HEK293 (cell line): ENCODE measurements at regions not wholly inside any gene's neighbourhood (a gene's known extent, or its start where the extent isn't known, plus 50 kb on each side); places are given as distances from the start of the nearest gene placed in this dataset.

Experiments used
- CTCF ChIA-PET: fragments of 350-600 bp; formaldehyde crosslinking; extraction: SDS; loops from one replicate; lab custom pipeline; 2021; ENCODE audit warnings: antibody characterized with exemption; lab: Yijun Ruan, JAX
- POLR2A ChIA-PET: fragments of 300-600 bp; formaldehyde crosslinking; extraction: SDS; loops from one replicate; lab custom pipeline; 2020; ENCODE audit warnings: antibody characterized with exemption, inconsistent platforms; lab: Yijun Ruan, JAX
- H3K27ac ChIP-seq: fragments of 200-500 bp; sonication (Bioruptor generic); 2 replicates; pipeline ENCODE4 v1.5.1; 2014; ENCODE audit warnings: low read depth, low read length, control low read depth, inconsistent platforms; ENCODE audit errors: extremely low read depth
- H3K36me3 ChIP-seq, 2 experiments: fragments of 200-500 bp in 1 of 2; sonication (Bioruptor generic) in 1 of 2; 1 replicate in 1 of 2; 2 replicates in 1 of 2; pipeline ENCODE4 v1.5.1; 2014 to 2017; ENCODE audit warnings: inconsistent platforms in 2 of 2, low read length in 2 of 2; ENCODE audit not compliant: control insufficient read depth in 2 of 2, insufficient read depth in 1 of 2
- H3K4me1 ChIP-seq: fragments of 200-500 bp; sonication (Bioruptor generic); 2 replicates; pipeline ENCODE4 v1.5.1; 2014; ENCODE audit warnings: mild to moderate bottlenecking, low read length, inconsistent platforms; ENCODE audit not compliant: control insufficient read depth, insufficient read depth
- H3K4me3 ChIP-seq: 2 replicates; pipeline ENCODE4 v1.5.1; 2011; ENCODE audit warnings: low read depth, mild to moderate bottlenecking, control low read depth, low read length, moderate library complexity
- H3K9me3 ChIP-seq: fragments of 200-500 bp; sonication (Bioruptor generic); 2 replicates; pipeline ENCODE4 v1.5.1; 2014; ENCODE audit warnings: low read depth, low read length, inconsistent platforms; ENCODE audit not compliant: control insufficient read depth, insufficient read depth
- CTCF ChIP-seq: fragments of 450-650 bp; formaldehyde crosslinking; IDR thresholded peaks from 2 replicates; pipeline ENCODE4 v1.5.1; 2016; ENCODE audit warnings: missing biosample characterization, missing genetic modification characterization
- ELK4 ChIP-seq: IDR thresholded peaks from 2 replicates; pipeline ENCODE4 v1.6.1; 2011; ENCODE audit warnings: mild to moderate bottlenecking, low read depth, low read length, borderline replicate concordance
- GLI2 ChIP-seq: fragments of 450-650 bp; formaldehyde crosslinking; IDR thresholded peaks from 2 replicates; pipeline ENCODE4; 2017; ENCODE audit warnings: missing biosample characterization, missing genetic modification characterization, low read depth, borderline replicate concordance
- KLF16 ChIP-seq: fragments of 450-650 bp; formaldehyde crosslinking; IDR thresholded peaks from 2 replicates; pipeline ENCODE4 v1.5.1; 2017; ENCODE audit warnings: missing biosample characterization, missing genetic modification characterization
- SCRT2 ChIP-seq: fragments of 450-650 bp; formaldehyde crosslinking; IDR thresholded peaks from 2 replicates; pipeline ENCODE4 v1.5.1; 2016; ENCODE audit warnings: missing biosample characterization, missing genetic modification characterization
- ZNF133 ChIP-seq: fragments of 450-650 bp; formaldehyde crosslinking; IDR thresholded peaks from 2 replicates; pipeline ENCODE4 v1.5.1; 2016; ENCODE audit warnings: missing biosample characterization, missing genetic modification characterization
- ZNF184 ChIP-seq: fragments of 450-650 bp; IDR thresholded peaks from 2 replicates; pipeline ENCODE4 v1.5.1; 2018; ENCODE audit warnings: missing biosample characterization, mild to moderate bottlenecking, missing genetic modification characterization
- ZNF19 ChIP-seq: fragments of 450-650 bp; formaldehyde crosslinking; IDR thresholded peaks from 2 replicates; pipeline ENCODE4; 2016; ENCODE audit warnings: missing biosample characterization, missing genetic modification characterization, low read depth
- ZNF211 ChIP-seq: fragments of 450-650 bp; formaldehyde crosslinking; IDR thresholded peaks from 2 replicates; pipeline ENCODE4 v1.5.1; 2016; ENCODE audit warnings: low read depth, missing biosample characterization, missing genetic modification characterization
- ZNF214 ChIP-seq: fragments of 450-650 bp; formaldehyde crosslinking; IDR thresholded peaks from 2 replicates; pipeline ENCODE4 v1.5.1; 2017; ENCODE audit warnings: missing biosample characterization, mild to moderate bottlenecking, missing genetic modification characterization, borderline replicate concordance
- ZNF266 ChIP-seq: fragments of 450-650 bp; formaldehyde crosslinking; IDR thresholded peaks from 2 replicates; pipeline ENCODE4 v1.5.1; 2016; ENCODE audit warnings: missing biosample characterization, missing genetic modification characterization, low read depth
- ZNF350 ChIP-seq: fragments of 450-650 bp; formaldehyde crosslinking; IDR thresholded peaks from 2 replicates; pipeline ENCODE4 v1.5.0; 2017; ENCODE audit warnings: missing biosample characterization, mild to moderate bottlenecking, missing genetic modification characterization
- ZNF433 ChIP-seq: fragments of 450-650 bp; formaldehyde crosslinking; IDR thresholded peaks from 2 replicates; pipeline ENCODE4 v1.5.1; 2016; ENCODE audit warnings: missing biosample characterization, missing genetic modification characterization, low read depth
- ZNF510 ChIP-seq: fragments of 450-650 bp; formaldehyde crosslinking; IDR thresholded peaks from 2 replicates; pipeline ENCODE4 v1.5.1; 2018; ENCODE audit warnings: mild to moderate bottlenecking, missing genetic modification characterization, missing biosample characterization; ENCODE audit not compliant: insufficient replicate concordance
- ZNF623 ChIP-seq: fragments of 450-650 bp; formaldehyde crosslinking; IDR thresholded peaks from 2 replicates; pipeline ENCODE4 v1.5.1; 2016; ENCODE audit warnings: missing biosample characterization, missing genetic modification characterization
- ZNF629 ChIP-seq: fragments of 450-650 bp; formaldehyde crosslinking; IDR thresholded peaks from 2 replicates; pipeline ENCODE4 v1.5.1; 2017; ENCODE audit warnings: missing biosample characterization, missing genetic modification characterization
- ZNF660 ChIP-seq: fragments of 450-650 bp; IDR thresholded peaks from 2 replicates; pipeline ENCODE4 v1.5.1; 2018; ENCODE audit warnings: missing biosample characterization, mild to moderate bottlenecking, missing genetic modification characterization
- ZNF747 ChIP-seq: fragments of 450-650 bp; formaldehyde crosslinking; IDR thresholded peaks from 2 replicates; pipeline ENCODE4 v1.5.1; 2016; ENCODE audit warnings: missing biosample characterization, missing genetic modification characterization
- ZNF777 ChIP-seq: fragments of 450-650 bp; formaldehyde crosslinking; IDR thresholded peaks from 2 replicates; pipeline ENCODE4 v1.5.1; 2017; ENCODE audit warnings: missing biosample characterization, missing genetic modification characterization, borderline replicate concordance
- ZSCAN30 ChIP-seq: fragments of 450-650 bp; IDR thresholded peaks from 2 replicates; pipeline ENCODE4 v1.5.1; 2018; ENCODE audit warnings: missing biosample characterization, mild to moderate bottlenecking, missing genetic modification characterization, moderate library complexity
- TF ChIP-seq, protein P1 (sequence below): fragments of 450-650 bp; formaldehyde crosslinking; IDR thresholded peaks from 2 replicates; pipeline ENCODE4 v1.5.1; 2017; ENCODE audit warnings: missing biosample characterization, mild to moderate bottlenecking, missing genetic modification characterization, moderate library complexity
- TF ChIP-seq, protein P2 (sequence below): fragments of 450-650 bp; IDR thresholded peaks from 2 replicates; pipeline ENCODE4 v1.5.1; 2018; ENCODE audit warnings: missing biosample characterization, missing genetic modification characterization
- TF ChIP-seq, protein P3 (sequence below): fragments of 450-650 bp; formaldehyde crosslinking; conservative IDR thresholded peaks from 2 replicates; pipeline ENCODE4 v1.5.1; 2016; ENCODE audit warnings: low read depth, missing biosample characterization, missing genetic modification characterization

DNA sequence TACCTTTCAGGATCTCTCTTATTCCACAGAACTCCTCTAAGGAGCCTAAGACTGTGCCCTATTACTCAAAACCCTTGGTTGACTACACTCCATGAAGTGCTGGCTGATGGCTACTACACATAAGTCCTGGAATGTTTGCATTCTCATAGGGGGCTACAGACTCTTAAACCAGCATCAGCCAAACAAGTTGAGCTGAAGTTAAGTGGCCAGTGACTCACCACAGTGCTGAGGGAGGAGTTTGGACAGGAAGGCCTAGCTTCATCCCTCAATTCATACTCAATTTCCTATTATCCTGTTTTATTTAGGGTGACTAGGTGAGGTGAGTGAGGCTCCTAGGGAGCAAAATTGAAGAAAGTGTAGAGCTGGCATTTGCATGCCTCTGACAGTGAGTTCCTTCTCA, 246.7 kb downstream of the SMAD2 start:
- H3K4me1 ChIP-seq = no peaks in the 10 kb centered on the region
- POLR2A ChIA-PET = no interaction called here
- TF ChIP-seq, protein P1, sequence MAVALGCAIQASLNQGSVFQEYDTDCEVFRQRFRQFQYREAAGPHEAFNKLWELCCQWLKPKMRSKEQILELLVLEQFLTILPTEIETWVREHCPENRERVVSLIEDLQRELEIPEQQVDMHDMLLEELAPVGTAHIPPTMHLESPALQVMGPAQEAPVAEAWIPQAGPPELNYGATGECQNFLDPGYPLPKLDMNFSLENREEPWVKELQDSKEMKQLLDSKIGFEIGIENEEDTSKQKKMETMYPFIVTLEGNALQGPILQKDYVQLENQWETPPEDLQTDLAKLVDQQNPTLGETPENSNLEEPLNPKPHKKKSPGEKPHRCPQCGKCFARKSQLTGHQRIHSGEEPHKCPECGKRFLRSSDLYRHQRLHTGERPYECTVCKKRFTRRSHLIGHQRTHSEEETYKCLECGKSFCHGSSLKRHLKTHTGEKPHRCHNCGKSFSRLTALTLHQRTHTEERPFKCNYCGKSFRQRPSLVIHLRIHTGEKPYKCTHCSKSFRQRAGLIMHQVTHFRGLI = no peak
- TF ChIP-seq GLI2 (tag by site-specific recombination) (no peak), ZNF623 (no peak), ZNF133 (tag by site-specific recombination) (no peak), ZNF747 (tag by site-specific recombination) (no peak), CTCF (no peak), ZNF777 (no peak), ZNF510 (tag by site-specific recombination) (no peak), ZNF629 (no peak), ZNF214 (tag by site-specific recombination) (no peak), ZNF184 (tag by site-specific recombination) (no peak)
- TF ChIP-seq, all 188 proteins: peak for 0
- Histone ChIP-seq H3K9me3 (no peaks in the 10 kb centered on the region), H3K4me3 (no peak overlapping the region), H3K36me3 (no peaks in the 10 kb centered on the region), H3K27ac (no peak overlapping the region)
- CTCF ChIA-PET = no interaction called here

GRCh38 chr18:47682876-47683275, 247.6 kb downstream of the SMAD2 start:
- CTCF ChIA-PET = interaction anchor here (1.1 kb wide), 1 partner anchor 9 kb away, joined by 3 read pairs; no protein-coding TSS in a partner anchor
- POLR2A ChIA-PET = no interaction called here
- TF ChIP-seq ZNF660 (tag by site-specific recombination) (no peak), KLF16 (tag by site-specific recombination) (no peak), ZNF350 (no peak), SCRT2 (tag by site-specific recombination) (no peak), ZNF433 (no peak), ZNF266 (tag by site-specific recombination) (no peak), ZNF19 (tag by site-specific recombination) (no peak), ZNF211 (tag by site-specific recombination) (no peak), ZSCAN30 (tag by site-specific recombination) (no peak), ELK4 (no peak)
- TF ChIP-seq, protein P2, sequence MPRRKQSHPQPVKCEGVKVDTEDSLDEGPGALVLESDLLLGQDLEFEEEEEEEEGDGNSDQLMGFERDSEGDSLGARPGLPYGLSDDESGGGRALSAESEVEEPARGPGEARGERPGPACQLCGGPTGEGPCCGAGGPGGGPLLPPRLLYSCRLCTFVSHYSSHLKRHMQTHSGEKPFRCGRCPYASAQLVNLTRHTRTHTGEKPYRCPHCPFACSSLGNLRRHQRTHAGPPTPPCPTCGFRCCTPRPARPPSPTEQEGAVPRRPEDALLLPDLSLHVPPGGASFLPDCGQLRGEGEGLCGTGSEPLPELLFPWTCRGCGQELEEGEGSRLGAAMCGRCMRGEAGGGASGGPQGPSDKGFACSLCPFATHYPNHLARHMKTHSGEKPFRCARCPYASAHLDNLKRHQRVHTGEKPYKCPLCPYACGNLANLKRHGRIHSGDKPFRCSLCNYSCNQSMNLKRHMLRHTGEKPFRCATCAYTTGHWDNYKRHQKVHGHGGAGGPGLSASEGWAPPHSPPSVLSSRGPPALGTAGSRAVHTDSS (tag by site-specific recombination) = no peak
- TF ChIP-seq, protein P3, sequence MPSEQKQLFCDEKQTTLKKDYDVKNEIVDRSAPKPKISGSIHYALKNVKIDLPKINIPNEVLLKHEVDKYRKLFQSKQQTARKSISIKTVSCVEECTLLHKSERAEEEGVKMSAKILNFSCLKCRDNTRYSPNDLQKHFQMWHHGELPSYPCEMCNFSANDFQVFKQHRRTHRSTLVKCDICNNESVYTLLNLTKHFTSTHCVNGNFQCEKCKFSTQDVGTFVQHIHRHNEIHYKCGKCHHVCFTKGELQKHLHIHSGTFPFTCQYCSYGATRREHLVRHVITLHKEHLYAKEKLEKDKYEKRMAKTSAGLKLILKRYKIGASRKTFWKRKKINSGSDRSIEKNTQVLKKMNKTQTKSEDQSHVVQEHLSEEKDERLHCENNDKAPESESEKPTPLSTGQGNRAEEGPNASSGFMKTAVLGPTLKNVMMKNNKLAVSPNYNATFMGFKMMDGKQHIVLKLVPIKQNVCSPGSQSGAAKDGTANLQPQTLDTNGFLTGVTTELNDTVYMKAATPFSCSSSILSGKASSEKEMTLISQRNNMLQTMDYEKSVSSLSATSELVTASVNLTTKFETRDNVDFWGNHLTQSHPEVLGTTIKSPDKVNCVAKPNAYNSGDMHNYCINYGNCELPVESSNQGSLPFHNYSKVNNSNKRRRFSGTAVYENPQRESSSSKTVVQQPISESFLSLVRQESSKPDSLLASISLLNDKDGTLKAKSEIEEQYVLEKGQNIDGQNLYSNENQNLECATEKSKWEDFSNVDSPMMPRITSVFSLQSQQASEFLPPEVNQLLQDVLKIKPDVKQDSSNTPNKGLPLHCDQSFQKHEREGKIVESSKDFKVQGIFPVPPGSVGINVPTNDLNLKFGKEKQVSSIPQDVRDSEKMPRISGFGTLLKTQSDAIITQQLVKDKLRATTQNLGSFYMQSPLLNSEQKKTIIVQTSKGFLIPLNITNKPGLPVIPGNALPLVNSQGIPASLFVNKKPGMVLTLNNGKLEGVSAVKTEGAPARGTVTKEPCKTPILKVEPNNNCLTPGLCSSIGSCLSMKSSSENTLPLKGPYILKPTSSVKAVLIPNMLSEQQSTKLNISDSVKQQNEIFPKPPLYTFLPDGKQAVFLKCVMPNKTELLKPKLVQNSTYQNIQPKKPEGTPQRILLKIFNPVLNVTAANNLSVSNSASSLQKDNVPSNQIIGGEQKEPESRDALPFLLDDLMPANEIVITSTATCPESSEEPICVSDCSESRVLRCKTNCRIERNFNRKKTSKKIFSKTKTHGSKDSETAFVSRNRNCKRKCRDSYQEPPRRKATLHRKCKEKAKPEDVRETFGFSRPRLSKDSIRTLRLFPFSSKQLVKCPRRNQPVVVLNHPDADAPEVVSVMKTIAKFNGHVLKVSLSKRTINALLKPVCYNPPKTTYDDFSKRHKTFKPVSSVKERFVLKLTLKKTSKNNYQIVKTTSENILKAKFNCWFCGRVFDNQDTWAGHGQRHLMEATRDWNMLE (tag by site-specific recombination) = no peak
- TF ChIP-seq, all 188 proteins: peak for 0
- H3K4me1 ChIP-seq = no peaks in the 10 kb centered on the region
- H3K4me3 ChIP-seq = no peak overlapping the region
- no peaks in the 10 kb centered on the region for H3K9me3 ChIP-seq
- no peak overlapping the region for H3K27ac ChIP-seq
- H3K36me3 ChIP-seq = no peaks in the 10 kb centered on the region
